GM12878 (cell line): ENCODE measurements at regions not wholly inside any gene's neighbourhood (a gene's known extent, or its start where the extent isn't known, plus 50 kb on each side); places are given as distances from the start of the nearest gene placed in this dataset.

ENCODE experiments used
- ATAC-seq: fragments of 200-7000 bp; cut with Tn5 transposase; 3 replicates; pipeline ENCODE4 v1.9.1; 2020; ENCODE audit warnings: mild to moderate bottlenecking, moderate library complexity
- BruUV-seq: library from RNA; stranded (reverse); fragments of 400-500 nt; replicated peaks from 2 replicates; lab custom pipeline; 2021; lab: Mats Ljungman, UMichigan
- CTCF ChIA-PET: fragments of 300-600 bp; sonication (Branson Sonifier 250); formaldehyde crosslinking; extraction: SDS; loops from one replicate; lab custom pipeline; 2021; ENCODE audit warnings: inconsistent platforms; lab: Yijun Ruan, JAX
- POLR2A ChIA-PET: fragments of 350-600 bp; formaldehyde crosslinking; extraction: SDS; loops from one replicate; lab custom pipeline; 2021; ENCODE audit warnings: inconsistent platforms; lab: Charles Lee
- RAD21 ChIA-PET: fragments of 300-600 bp; sonication (Branson Sonifier 250); formaldehyde crosslinking; loops from one replicate; lab custom pipeline; 2023; ENCODE audit warnings: antibody characterized with exemption; ENCODE audit not compliant: unreplicated experiment; lab: Charles Lee
- SMC1A ChIA-PET: fragments of 300-600 bp; sonication (Branson Sonifier 250); formaldehyde crosslinking; loops from one replicate; lab custom pipeline; 2023; ENCODE audit not compliant: unreplicated experiment, uncharacterized antibody; lab: Charles Lee
- DNase-seq: peaks from one replicate; pipeline ENCODE4 v3.0.0-alpha.2; 2011; ENCODE audit warnings: low read depth, low spot score
- FAIRE-seq: peaks from 3 replicates; lab custom pipeline; 2011; peaks lifted over from hg19 to GRCh38; lab: Jason Lieb, UNC
- H2AFZ ChIP-seq: 2 replicates; pipeline ENCODE4 v1.6.0; 2011; ENCODE audit warnings: low read depth, low read length, control low read depth; ENCODE audit not compliant: control insufficient read depth
- H3K27ac ChIP-seq: 2 replicates; pipeline ENCODE4 v1.5.1; 2011; ENCODE audit warnings: control low read depth; ENCODE audit not compliant: control insufficient read depth, insufficient read depth
- H3K27me3 ChIP-seq, 2 experiments: replicated peaks in 1 of 2; 2 replicates each; pipeline versions ENCODE4 v1.6.0 to v1.6.1; 2011; ENCODE audit warnings: low read length in 1 of 2; ENCODE audit not compliant: control insufficient read depth in 2 of 2, insufficient read depth in 2 of 2
- H3K36me3 ChIP-seq, 2 experiments: 2 replicates each; pipeline ENCODE4 v1.5.1; 2011; ENCODE audit warnings: low read length in 1 of 2; ENCODE audit not compliant: control insufficient read depth in 2 of 2, insufficient read depth in 2 of 2
- H3K4me1 ChIP-seq: 2 replicates; pipeline ENCODE4 v1.6.1; 2011; ENCODE audit warnings: mild to moderate bottlenecking, low read length, moderate library complexity, mixed read lengths; ENCODE audit not compliant: control insufficient read depth, insufficient read depth
- H3K4me2 ChIP-seq: 2 replicates; pipeline ENCODE4 v1.6.0; 2011; ENCODE audit warnings: control low read depth; ENCODE audit not compliant: control insufficient read depth, insufficient read depth
- H3K4me3 ChIP-seq: fragments of 200-600 bp; sonication (generic); 2 replicates; pipeline ENCODE4 v1.5.1; 2016
- H3K79me2 ChIP-seq: 2 replicates; pipeline ENCODE4 v1.6.0; 2011; ENCODE audit warnings: low read length; ENCODE audit not compliant: control insufficient read depth, insufficient read depth
- H3K9ac ChIP-seq: 2 replicates; pipeline ENCODE4 v1.8.0; 2011; ENCODE audit warnings: low read length, control low read depth, mixed read lengths; ENCODE audit not compliant: control insufficient read depth, insufficient read depth
- H3K9me3 ChIP-seq: replicated peaks from 3 replicates; pipeline ENCODE4 v1.5.1; 2011; ENCODE audit warnings: mild to moderate bottlenecking, low read length; ENCODE audit not compliant: control insufficient read depth, insufficient read depth
- H4K20me1 ChIP-seq: 2 replicates; pipeline ENCODE4 v1.6.0; 2011; ENCODE audit not compliant: control insufficient read depth, insufficient read depth
- EGR1 ChIP-seq, 2 experiments: IDR thresholded peaks; 1 replicate in 1 of 2; 2 replicates in 1 of 2; pipeline ENCODE4 v1.6.1; 2011 to 2012; ENCODE audit warnings: low read depth in 2 of 2, low read length in 2 of 2, borderline replicate concordance in 1 of 2, mild to moderate bottlenecking in 1 of 2, moderate library complexity in 1 of 2
- FOXM1 ChIP-seq: IDR thresholded peaks from 2 replicates; pipeline ENCODE4 v1.6.1; 2012; ENCODE audit warnings: low read depth, mild to moderate bottlenecking, inconsistent platforms, low read length, moderate library complexity
- HCFC1 ChIP-seq: fragments of 150-350 bp; IDR thresholded peaks from 2 replicates; pipeline ENCODE4 v1.6.1; 2014; ENCODE audit warnings: low read length
- HDAC6 ChIP-seq: fragments of 200-600 bp; sonication (generic); IDR thresholded peaks from one replicate; pipeline ENCODE4 v1.8.0; 2017; ENCODE audit warnings: antibody characterized with exemption; ENCODE audit not compliant: unreplicated experiment
- IKZF1 ChIP-seq: fragments of 450-650 bp; conservative IDR thresholded peaks from 2 replicates; pipeline ENCODE4 v1.6.1; 2017; ENCODE audit warnings: antibody characterized with exemption, mild to moderate bottlenecking
- IKZF2 ChIP-seq, 2 experiments: fragments of 450-650 bp; IDR thresholded peaks; 2 replicates each; pipeline ENCODE4 v1.6.1; 2017; ENCODE audit warnings: mild to moderate bottlenecking in 2 of 2, moderate library complexity in 2 of 2
- KLF5 ChIP-seq: fragments of 450-650 bp; IDR thresholded peaks from 2 replicates; pipeline ENCODE4 v1.6.1; 2014; ENCODE audit warnings: mild to moderate bottlenecking; ENCODE audit not compliant: partially characterized antibody
- MTA3 ChIP-seq: IDR thresholded peaks from 2 replicates; pipeline ENCODE4 v1.6.1; 2012; ENCODE audit warnings: low read length, inconsistent platforms, borderline replicate concordance
- NFYB ChIP-seq: IDR thresholded peaks from 2 replicates; pipeline ENCODE4 v1.6.1; 2011; ENCODE audit warnings: low read depth, mild to moderate bottlenecking, low read length, improper control_type of control experiment, moderate library complexity; ENCODE audit not compliant: insufficient read depth
- PAX5 ChIP-seq: IDR thresholded peaks from 2 replicates; pipeline ENCODE4 v1.6.1; 2011; ENCODE audit warnings: low read depth, low read length, borderline replicate concordance
- POLR2AphosphoS5 ChIP-seq: IDR thresholded peaks from 2 replicates; pipeline ENCODE4 v1.6.1; 2011; ENCODE audit warnings: mild to moderate bottlenecking, low read length, inconsistent platforms
- RELA ChIP-seq: fragments of 450-650 bp; IDR thresholded peaks from 2 replicates; pipeline ENCODE4 v1.8.0; 2014; ENCODE audit warnings: borderline replicate concordance; ENCODE audit not compliant: partially characterized antibody
- ZNF207 ChIP-seq: fragments of 450-650 bp; IDR thresholded peaks from 2 replicates; pipeline ENCODE4 v1.6.1; 2014; ENCODE audit warnings: antibody characterized with exemption, mild to moderate bottlenecking, borderline replicate concordance
- ZZZ3 ChIP-seq: IDR thresholded peaks from 2 replicates; pipeline ENCODE4 v1.6.1; 2011; ENCODE audit warnings: low read depth; ENCODE audit not compliant: control insufficient read depth, insufficient read length
- WGBS: methylation state at CpG from one replicate; pipeline ENCODE4 v1.1.6; 2016; ENCODE audit warnings: low lambda C conversion rate; ENCODE audit not compliant: insufficient replicate concordance, insufficient coverage; ENCODE audit errors: missing lambda C conversion rate; 5-methylcytosine and 5-hydroxymethylcytosine counted together
- in situ Hi-C: fragments of 300-500 bp; cut with MboI; formaldehyde crosslinking; loops from 9 replicates; pipeline ENCODE4 v1.14.3; 2018; ENCODE audit warnings: mixed read lengths
- intact Hi-C: fragments of 100-400 bp; cut with micrococcal nuclease; formaldehyde crosslinking; loops from one replicate; pipeline ENCODE4 v1.14.2; 2022; ENCODE audit not compliant: unreplicated experiment
- TF ChIP-seq, protein P1 (sequence below): fragments of 450-650 bp; IDR thresholded peaks from 2 replicates; pipeline ENCODE4 v1.6.1; 2014; ENCODE audit warnings: mild to moderate bottlenecking
- TF ChIP-seq, protein P2 (sequence below): fragments of 450-650 bp; IDR thresholded peaks from 2 replicates; pipeline ENCODE4 v1.6.1; 2017; ENCODE audit warnings: mild to moderate bottlenecking, moderate library complexity

DNA sequence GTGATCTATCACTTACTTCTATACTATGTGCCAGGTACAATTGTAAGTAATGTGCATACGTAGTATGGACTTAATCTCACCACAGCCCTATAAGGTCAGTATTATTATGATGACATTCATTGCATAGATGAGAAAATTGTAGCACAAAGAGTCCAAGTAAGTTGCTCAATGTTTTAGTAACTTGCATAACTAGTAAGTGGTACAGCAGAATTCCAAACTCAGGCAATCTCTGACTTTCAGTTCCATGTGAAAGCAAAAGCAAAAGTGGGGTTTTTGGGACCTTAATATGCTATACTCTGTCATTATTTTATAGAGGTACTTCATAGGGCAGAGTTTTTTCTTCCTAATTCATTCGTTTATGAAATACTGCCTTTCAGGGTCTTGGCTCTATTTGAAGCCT lies 188.8 kb upstream of the VEGFC start:
- TF ChIP-seq PAX5 (no peak), IKZF2 (IDR thresholded peaks at IDR 0.05) (no peak), NFYB (no peak), FOXM1 (no peak), MTA3 (no peak), ZNF207 (no peak), HCFC1 (no peak), EGR1 (IDR thresholded peaks at IDR 0.05; ENCODE audit: borderline replicate concordance in 1 of 2, low read depth in 2 of 2, low read length in 2 of 2) (no peak), POLR2AphosphoS5 (no peak), HDAC6 (no peak), IKZF1 (no peak), ZZZ3 (no peak), KLF5 (no peak), RELA (no peak)
- TF ChIP-seq, protein P1, sequence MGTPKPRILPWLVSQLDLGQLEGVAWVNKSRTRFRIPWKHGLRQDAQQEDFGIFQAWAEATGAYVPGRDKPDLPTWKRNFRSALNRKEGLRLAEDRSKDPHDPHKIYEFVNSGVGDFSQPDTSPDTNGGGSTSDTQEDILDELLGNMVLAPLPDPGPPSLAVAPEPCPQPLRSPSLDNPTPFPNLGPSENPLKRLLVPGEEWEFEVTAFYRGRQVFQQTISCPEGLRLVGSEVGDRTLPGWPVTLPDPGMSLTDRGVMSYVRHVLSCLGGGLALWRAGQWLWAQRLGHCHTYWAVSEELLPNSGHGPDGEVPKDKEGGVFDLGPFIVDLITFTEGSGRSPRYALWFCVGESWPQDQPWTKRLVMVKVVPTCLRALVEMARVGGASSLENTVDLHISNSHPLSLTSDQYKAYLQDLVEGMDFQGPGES, result no peak
- TF ChIP-seq, protein P2, sequence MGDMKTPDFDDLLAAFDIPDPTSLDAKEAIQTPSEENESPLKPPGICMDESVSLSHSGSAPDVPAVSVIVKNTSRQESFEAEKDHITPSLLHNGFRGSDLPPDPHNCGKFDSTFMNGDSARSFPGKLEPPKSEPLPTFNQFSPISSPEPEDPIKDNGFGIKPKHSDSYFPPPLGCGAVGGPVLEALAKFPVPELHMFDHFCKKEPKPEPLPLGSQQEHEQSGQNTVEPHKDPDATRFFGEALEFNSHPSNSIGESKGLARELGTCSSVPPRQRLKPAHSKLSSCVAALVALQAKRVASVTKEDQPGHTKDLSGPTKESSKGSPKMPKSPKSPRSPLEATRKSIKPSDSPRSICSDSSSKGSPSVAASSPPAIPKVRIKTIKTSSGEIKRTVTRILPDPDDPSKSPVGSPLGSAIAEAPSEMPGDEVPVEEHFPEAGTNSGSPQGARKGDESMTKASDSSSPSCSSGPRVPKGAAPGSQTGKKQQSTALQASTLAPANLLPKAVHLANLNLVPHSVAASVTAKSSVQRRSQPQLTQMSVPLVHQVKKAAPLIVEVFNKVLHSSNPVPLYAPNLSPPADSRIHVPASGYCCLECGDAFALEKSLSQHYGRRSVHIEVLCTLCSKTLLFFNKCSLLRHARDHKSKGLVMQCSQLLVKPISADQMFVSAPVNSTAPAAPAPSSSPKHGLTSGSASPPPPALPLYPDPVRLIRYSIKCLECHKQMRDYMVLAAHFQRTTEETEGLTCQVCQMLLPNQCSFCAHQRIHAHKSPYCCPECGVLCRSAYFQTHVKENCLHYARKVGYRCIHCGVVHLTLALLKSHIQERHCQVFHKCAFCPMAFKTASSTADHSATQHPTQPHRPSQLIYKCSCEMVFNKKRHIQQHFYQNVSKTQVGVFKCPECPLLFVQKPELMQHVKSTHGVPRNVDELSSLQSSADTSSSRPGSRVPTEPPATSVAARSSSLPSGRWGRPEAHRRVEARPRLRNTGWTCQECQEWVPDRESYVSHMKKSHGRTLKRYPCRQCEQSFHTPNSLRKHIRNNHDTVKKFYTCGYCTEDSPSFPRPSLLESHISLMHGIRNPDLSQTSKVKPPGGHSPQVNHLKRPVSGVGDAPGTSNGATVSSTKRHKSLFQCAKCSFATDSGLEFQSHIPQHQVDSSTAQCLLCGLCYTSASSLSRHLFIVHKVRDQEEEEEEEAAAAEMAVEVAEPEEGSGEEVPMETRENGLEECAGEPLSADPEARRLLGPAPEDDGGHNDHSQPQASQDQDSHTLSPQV, result no peak
- TF ChIP-seq, all 136 proteins: peak for 0
- Histone ChIP-seq H3K9me3 (no peaks in the 10 kb centered on the region), H3K4me1 (no peaks in the 10 kb centered on the region), H3K27ac (no peak overlapping the region), H3K27me3 (no peaks in the 10 kb centered on the region), H3K36me3 (no peaks in the 10 kb centered on the region), H2AFZ (no peak overlapping the region), H3K4me2 (no peak overlapping the region), H3K4me3 (no peak overlapping the region), H3K9ac (no peak overlapping the region), H4K20me1 (no peaks in the 10 kb centered on the region), H3K79me2 (no peaks in the 10 kb centered on the region)
- POLR2A ChIA-PET, result no interaction called here
- FAIRE-seq (no peak), DNase-seq (no peak), ATAC-seq (no peak)
- CTCF ChIA-PET, result interaction anchor here (0.6 to 0.7 kb wide), 2 partner anchors 68 to 349 kb away, joined by 4 read pairs; no protein-coding TSS in a partner anchor
- RAD21 ChIA-PET, result no interaction called here
- intact Hi-C loops (no loop called here), in situ Hi-C loops (no loop called here)
- SMC1A ChIA-PET, result interaction anchor here (1.3 kb wide), 1 partner anchor 10 kb away, joined by 8 read pairs; no protein-coding TSS in a partner anchor
- no TSS peak for BruUV-seq
- WGBS, result 0% methylated on average over 2 of the region's 2 CpGs
